HepG2 (cell line): ENCODE measurements at regions not wholly inside any gene's neighbourhood (a gene's known extent, or its start where the extent isn't known, plus 50 kb on each side); places are given as distances from the start of the nearest gene placed in this dataset.

ENCODE experiments used
- CHD2 ChIP-seq: IDR thresholded peaks from 2 replicates; pipeline ENCODE4 v1.6.1; 2011; ENCODE audit warnings: low read depth, low read length, improper control_type of control experiment
- HES4 ChIP-seq: sonication (generic); formaldehyde crosslinking; IDR thresholded peaks from 2 replicates; pipeline ENCODE4 v1.9.0; 2021; ENCODE audit warnings: mild to moderate bottlenecking, missing genetic modification reagents, borderline replicate concordance
- MEIS2 ChIP-seq: sonication (generic); formaldehyde crosslinking; IDR thresholded peaks from 2 replicates; pipeline ENCODE4 v1.9.0; 2021; ENCODE audit warnings: mild to moderate bottlenecking, missing genetic modification reagents
- MLXIP ChIP-seq: sonication (generic); formaldehyde crosslinking; IDR thresholded peaks from 2 replicates; pipeline ENCODE4 v1.9.0; 2021; ENCODE audit warnings: missing genetic modification reagents, borderline replicate concordance
- RERE ChIP-seq: IDR thresholded peaks from 2 replicates; pipeline ENCODE4 v1.6.1; 2016; ENCODE audit warnings: low read depth, missing genetic modification reagents, missing compliant biosample characterization
- SNRNP70 ChIP-seq: fragments of 200-400 bp; formaldehyde crosslinking; IDR thresholded peaks from 2 replicates; pipeline ENCODE4 v1.6.1; 2017; ENCODE audit warnings: mild to moderate bottlenecking, low read depth, low read length, moderate library complexity
- THYN1 ChIP-seq: sonication (generic); formaldehyde crosslinking; IDR thresholded peaks from 2 replicates; pipeline ENCODE4 v1.8.1; 2023; ENCODE audit warnings: low read depth, mild to moderate bottlenecking, moderate library complexity, missing genetic modification reagents, borderline replicate concordance
- ZNF407 ChIP-seq: sonication (generic); formaldehyde crosslinking; IDR thresholded peaks from one replicate; pipeline ENCODE4 v1.5.1; 2020; ENCODE audit warnings: mild to moderate bottlenecking, missing genetic modification reagents; ENCODE audit errors: not compliant biosample characterization
- ZNF460 ChIP-seq: sonication (generic); formaldehyde crosslinking; IDR thresholded peaks from 2 replicates; pipeline ENCODE4 v1.5.1; 2020; ENCODE audit warnings: missing genetic modification reagents, mild to moderate bottlenecking, borderline replicate concordance
- ZNF563 ChIP-seq: sonication (generic); formaldehyde crosslinking; IDR thresholded peaks from 2 replicates; pipeline ENCODE4 v1.8.0; 2022; ENCODE audit warnings: mild to moderate bottlenecking, moderate library complexity, missing genetic modification reagents

GRCh38 chr6:16821834-16822264 lies 60.6 kb upstream of the ATXN1 start (continued):
- TF ChIP-seq ZNF407 (no peak), HES4 (CRISPR knock-in tag) (no peak), ZNF563 (CRISPR knock-in tag) (peak; percentile 77; the same call in 1 of the 2 replicates), ZNF460 (peak; percentile 62; the same call in 1 of the 2 replicates), SNRNP70 (no peak), THYN1 (CRISPR knock-in tag) (no peak), MEIS2 (CRISPR knock-in tag) (peak; percentile 100), RERE (CRISPR knock-in tag) (peak; percentile 92), CHD2 (peak; percentile 32; the same call in 1 of the 2 replicates), MLXIP (CRISPR knock-in tag) (peak; percentile 72)
